Neural crest cell (in vitro differentiated cells): ENCODE measurements at regions not wholly inside any gene's neighbourhood (a gene's known extent, or its start where the extent isn't known, plus 50 kb on each side); places are given as distances from the start of the nearest gene placed in this dataset.
"Not testable (repeated sequence)": the region's sequence is repeated elsewhere in the genome, so short reads cannot be mapped to it uniquely, and the experiment has no call there.

Source experiments
- DNase-seq: peaks from one replicate; pipeline ENCODE4 v3.0.0; 2021; ENCODE audit warnings: low read depth, mixed read lengths, low spot score
- H3K27ac Mint-ChIP-seq: one replicate; pipeline ENCODE4 v1.8.0; 2021; ENCODE audit warnings: mild to moderate bottlenecking, mixed read lengths; ENCODE audit not compliant: unreplicated experiment
- H3K27me3 Mint-ChIP-seq: 2 replicates; pipeline ENCODE4 v1.8.0; 2021; ENCODE audit warnings: low read depth, mild to moderate bottlenecking, mixed read lengths
- H3K36me3 Mint-ChIP-seq: 2 replicates; pipeline ENCODE4 v1.8.0; 2021; ENCODE audit warnings: low read depth, mild to moderate bottlenecking, mixed read lengths
- H3K4me1 Mint-ChIP-seq: 2 replicates; pipeline ENCODE4 v1.8.0; 2021; ENCODE audit warnings: mixed read lengths
- H3K4me3 Mint-ChIP-seq: one replicate; pipeline ENCODE4 v1.8.0; 2021; ENCODE audit warnings: mild to moderate bottlenecking, mixed read lengths
- H3K9me3 Mint-ChIP-seq: 2 replicates; pipeline ENCODE4 v1.8.0; 2021; ENCODE audit warnings: mixed read lengths
- TF ChIP-seq, protein P1 (sequence below): fragments of 200-600 bp; sonication (generic); conservative IDR thresholded peaks from 2 replicates; pipeline ENCODE4 v1.5.0; 2021; ENCODE audit warnings: antibody characterized with exemption, mild to moderate bottlenecking

DNA sequence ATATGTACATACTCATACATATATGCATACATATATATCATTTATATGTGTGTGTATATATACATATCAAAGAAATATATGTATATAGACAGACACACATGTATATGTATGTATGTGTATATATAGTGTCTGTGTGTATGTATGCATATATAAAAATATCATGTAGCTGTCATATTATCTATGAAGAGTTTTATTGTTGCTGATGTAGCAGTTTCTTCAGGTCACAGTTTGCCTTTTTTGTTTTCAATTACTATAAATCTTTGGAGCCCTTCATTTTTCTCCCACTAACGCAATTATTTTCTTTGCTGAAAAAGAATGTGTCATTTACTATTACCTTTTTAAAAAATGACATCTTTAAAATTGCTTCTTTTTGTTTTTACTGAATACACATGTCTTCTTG, 904.5 kb downstream of the PLA2G4A start:
- Mint-ChIP-seq H3K27ac (no peak overlapping the region), H3K36me3 (no peaks in the 10 kb centered on the region), H3K4me1 (no peaks in the 10 kb centered on the region), H3K9me3 (peaks cover 2% of the 10 kb centered on the region), H3K4me3 (no peak overlapping the region), H3K27me3 (no peaks in the 10 kb centered on the region)
- TF ChIP-seq, protein P1, sequence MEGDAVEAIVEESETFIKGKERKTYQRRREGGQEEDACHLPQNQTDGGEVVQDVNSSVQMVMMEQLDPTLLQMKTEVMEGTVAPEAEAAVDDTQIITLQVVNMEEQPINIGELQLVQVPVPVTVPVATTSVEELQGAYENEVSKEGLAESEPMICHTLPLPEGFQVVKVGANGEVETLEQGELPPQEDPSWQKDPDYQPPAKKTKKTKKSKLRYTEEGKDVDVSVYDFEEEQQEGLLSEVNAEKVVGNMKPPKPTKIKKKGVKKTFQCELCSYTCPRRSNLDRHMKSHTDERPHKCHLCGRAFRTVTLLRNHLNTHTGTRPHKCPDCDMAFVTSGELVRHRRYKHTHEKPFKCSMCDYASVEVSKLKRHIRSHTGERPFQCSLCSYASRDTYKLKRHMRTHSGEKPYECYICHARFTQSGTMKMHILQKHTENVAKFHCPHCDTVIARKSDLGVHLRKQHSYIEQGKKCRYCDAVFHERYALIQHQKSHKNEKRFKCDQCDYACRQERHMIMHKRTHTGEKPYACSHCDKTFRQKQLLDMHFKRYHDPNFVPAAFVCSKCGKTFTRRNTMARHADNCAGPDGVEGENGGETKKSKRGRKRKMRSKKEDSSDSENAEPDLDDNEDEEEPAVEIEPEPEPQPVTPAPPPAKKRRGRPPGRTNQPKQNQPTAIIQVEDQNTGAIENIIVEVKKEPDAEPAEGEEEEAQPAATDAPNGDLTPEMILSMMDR: no peak
- DNase-seq: no peak

DNA sequence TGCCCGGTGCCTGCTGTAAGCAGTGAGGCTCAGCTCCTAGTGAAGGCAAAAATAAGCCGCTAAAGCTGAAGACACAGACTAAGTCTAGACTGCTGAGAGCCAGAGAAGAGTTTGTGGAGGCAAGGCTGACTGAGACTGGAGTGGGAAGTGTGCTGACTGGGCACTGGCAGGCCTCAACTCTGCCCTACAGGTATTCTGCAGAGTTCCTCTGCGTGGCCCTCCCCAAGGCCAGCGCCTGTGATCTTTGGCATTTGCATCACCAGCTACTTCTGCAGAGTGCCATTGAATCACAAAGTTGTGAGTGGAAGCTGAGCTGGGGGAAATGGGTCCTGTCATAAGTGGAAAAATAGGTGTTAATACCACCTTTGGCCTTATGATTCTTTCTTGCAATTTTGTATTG, 905.7 kb downstream of the PLA2G4A start:
- Mint-ChIP-seq H3K27me3 (no peaks in the 10 kb centered on the region), H3K4me3 (no peak overlapping the region), H3K4me1 (no peaks in the 10 kb centered on the region), H3K27ac (no peak overlapping the region), H3K36me3 (no peaks in the 10 kb centered on the region), H3K9me3 (peaks cover 2% of the 10 kb centered on the region)
- no peak for DNase-seq
- TF ChIP-seq, protein P1: no peak

DNA sequence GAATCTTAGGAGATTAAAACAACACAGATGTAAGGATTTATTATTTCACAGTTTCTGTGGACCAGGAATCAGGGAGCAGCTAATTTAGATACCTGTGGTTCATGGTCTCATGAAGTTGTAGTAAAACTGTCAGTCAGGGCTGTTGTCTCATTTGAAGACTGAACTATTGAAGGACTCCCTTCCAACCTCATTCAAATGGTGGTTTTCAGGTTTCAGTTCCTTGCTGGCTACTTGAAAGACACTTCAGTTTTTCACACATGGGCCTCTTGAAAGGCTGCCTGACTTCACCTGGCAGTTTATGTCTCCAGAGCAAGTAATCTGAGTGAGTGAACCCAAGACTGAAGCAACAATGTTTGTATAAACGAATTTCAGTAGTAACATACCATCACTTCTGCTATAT, 915.9 kb downstream of the PLA2G4A start:
- TF ChIP-seq, protein P1: no peak
- Mint-ChIP-seq H3K4me3 (no peak overlapping the region), H3K36me3 (no peaks in the 10 kb centered on the region), H3K27me3 (no peaks in the 10 kb centered on the region), H3K9me3 (peaks cover 8% of the 10 kb centered on the region), H3K27ac (no peak overlapping the region), H3K4me1 (no peaks in the 10 kb centered on the region)
- no peak for DNase-seq

DNA sequence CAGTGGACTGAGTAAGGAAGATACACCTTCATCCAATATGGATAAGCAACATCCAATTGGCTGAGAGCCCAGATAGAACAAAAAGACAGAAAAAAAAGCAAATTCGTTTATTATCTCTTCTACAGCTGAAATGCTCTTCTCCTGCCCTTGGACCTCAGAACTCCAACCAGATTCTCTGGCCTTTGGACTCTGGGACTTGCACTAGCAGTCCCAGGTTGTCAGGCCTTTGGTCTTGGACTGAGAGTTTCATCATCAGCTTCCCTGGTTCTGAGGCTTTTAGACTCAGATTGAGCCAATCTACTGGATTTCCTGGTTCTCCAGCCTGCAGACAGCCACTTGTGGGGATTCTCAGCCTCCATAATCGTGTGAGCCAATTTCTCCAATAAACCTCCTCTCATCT, 926.8 kb downstream of the PLA2G4A start:
- no peak for DNase-seq
- no peaks in the 10 kb centered on the region for H3K4me1 Mint-ChIP-seq
- H3K9me3 Mint-ChIP-seq: no peaks in the 10 kb centered on the region
- TF ChIP-seq, protein P1: no peak
- H3K4me3 Mint-ChIP-seq: no peak overlapping the region
- H3K36me3 Mint-ChIP-seq: no peaks in the 10 kb centered on the region
- H3K27me3 Mint-ChIP-seq: no peaks in the 10 kb centered on the region
- H3K27ac Mint-ChIP-seq: no peak overlapping the region

DNA sequence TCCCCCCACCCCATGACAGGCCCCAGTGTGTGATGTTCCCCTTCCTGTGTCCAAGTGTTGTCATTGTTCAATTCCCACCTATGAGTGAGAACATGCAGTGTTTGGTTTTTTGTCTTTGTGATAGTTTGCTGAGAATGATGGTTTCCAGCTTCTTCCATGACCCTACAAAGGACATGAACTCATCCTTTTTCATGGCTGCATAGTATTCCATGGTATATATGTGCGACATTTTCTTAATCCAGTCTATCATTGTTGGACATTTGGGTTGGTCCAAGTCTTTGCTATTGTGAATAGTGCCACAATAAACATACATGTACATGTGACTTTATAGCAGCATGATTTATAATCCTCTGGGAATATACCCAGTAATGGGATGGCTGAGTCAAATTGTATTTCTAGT, 927.9 kb downstream of the PLA2G4A start:
- DNase-seq, H3K4me1 Mint-ChIP-seq, H3K27me3 Mint-ChIP-seq, H3K36me3 Mint-ChIP-seq, H3K9me3 Mint-ChIP-seq, H3K4me3 Mint-ChIP-seq, H3K27ac Mint-ChIP-seq: not testable (repeated sequence)

DNA sequence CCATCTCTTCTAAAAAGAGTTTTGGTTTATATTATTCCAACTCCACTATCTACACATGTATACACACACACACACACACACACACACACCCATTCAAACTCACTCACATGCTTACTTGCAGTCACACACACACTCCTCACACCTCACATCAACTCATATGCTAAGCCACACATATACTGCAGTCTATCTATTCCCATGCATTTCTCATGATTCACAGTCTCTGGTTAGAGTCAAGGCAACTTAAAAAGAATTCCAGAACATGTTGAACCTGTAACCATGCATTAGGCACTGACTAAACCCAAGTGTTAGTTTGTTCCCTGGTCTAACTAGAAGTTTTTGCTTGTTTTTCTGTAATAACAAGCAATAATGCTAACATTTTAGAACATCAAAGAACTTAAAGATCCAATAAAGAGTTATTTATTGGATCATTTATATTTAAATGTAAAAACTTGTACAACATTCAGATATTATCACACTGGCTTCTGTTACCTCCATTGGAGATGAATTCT, 931.1 kb downstream of the PLA2G4A start:
- Mint-ChIP-seq H3K4me1 (no peaks in the 10 kb centered on the region), H3K9me3 (no peaks in the 10 kb centered on the region), H3K27ac (no peak overlapping the region), H3K4me3 (no peak overlapping the region), H3K36me3 (no peaks in the 10 kb centered on the region), H3K27me3 (no peaks in the 10 kb centered on the region)
- DNase-seq: no peak
- TF ChIP-seq, protein P1: no peak
